ENCODE measurements at regions not wholly inside any gene's neighbourhood (a gene's known extent, or its start where the extent isn't known, plus 50 kb on each side); places are given as distances from the start of the nearest gene placed in this dataset.
"Not testable (repeated sequence)": the region's sequence is repeated elsewhere in the genome, so short reads cannot be mapped to it uniquely, and the experiment has no call there.

- ChIA-PET CTCF (interaction anchor here (0.7 kb wide), 1 partner anchor 11 kb away, joined by 3 read pairs; no protein-coding TSS in a partner anchor), POLR2A (no interaction called here)
- Histone ChIP-seq H3K4me3 (ENCODE audit: control insufficient read depth in 1 of 7, extremely low read depth in 1 of 7, insufficient read depth in 4 of 7, low read depth in 2 of 7, low read length in 6 of 7) (no peak overlapping the region), H3K27ac (ENCODE audit: insufficient read depth in 1 of 2, low read depth in 1 of 2, low read length in 2 of 2, poor library complexity in 1 of 2, severe bottlenecking in 2 of 2) (no peak overlapping the region), H3K36me3 (ENCODE audit: control insufficient read depth in 4 of 4, insufficient read depth in 4 of 4, low read length in 3 of 4) (no peaks in the 10 kb centered on the region), H3K4me1 (ENCODE audit: control extremely low read depth in 1 of 4, control insufficient read depth in 4 of 4, insufficient read depth in 4 of 4, low read length in 3 of 4) (no peaks in the 10 kb centered on the region), H3K27me3 (replicated peaks in 2 of 5; ENCODE audit: control insufficient read depth in 4 of 5, insufficient read depth in 5 of 5, low read length in 4 of 5) (no peaks in the 10 kb centered on the region), H3K9me3 (ENCODE audit: control extremely low read depth in 1 of 5, control insufficient read depth in 4 of 5, insufficient read depth in 2 of 5, low read depth in 1 of 5, low read length in 4 of 5) (no peaks in the 10 kb centered on the region)
- no peak for DNase-seq
Measured at GRCh38 chr2:194494401-194494800, 1162.6 kb upstream of the SLC39A10 start.

- ChIA-PET POLR2A (no interaction called here), CTCF (no interaction called here)
- Histone ChIP-seq H3K36me3 (ENCODE audit: control insufficient read depth in 4 of 4, insufficient read depth in 4 of 4, low read length in 3 of 4) (no peaks in the 10 kb centered on the region), H3K9me3 (ENCODE audit: control extremely low read depth in 1 of 5, control insufficient read depth in 4 of 5, insufficient read depth in 2 of 5, low read depth in 1 of 5, low read length in 4 of 5) (no peaks in the 10 kb centered on the region), H3K4me1 (ENCODE audit: control extremely low read depth in 1 of 4, control insufficient read depth in 4 of 4, insufficient read depth in 4 of 4, low read length in 3 of 4) (no peaks in the 10 kb centered on the region), H3K4me3 (ENCODE audit: control insufficient read depth in 1 of 7, extremely low read depth in 1 of 7, insufficient read depth in 4 of 7, low read depth in 2 of 7, low read length in 6 of 7) (no peak overlapping the region), H3K27me3 (replicated peaks in 2 of 5; ENCODE audit: control insufficient read depth in 4 of 5, insufficient read depth in 5 of 5, low read length in 4 of 5) (no peaks in the 10 kb centered on the region), H3K27ac (ENCODE audit: insufficient read depth in 1 of 2, low read depth in 1 of 2, low read length in 2 of 2, poor library complexity in 1 of 2, severe bottlenecking in 2 of 2) (no peak overlapping the region)
- 100% methylated on average over 1 of the region's 2 CpGs for WGBS (ENCODE audit: insufficient coverage)
- peak in 1 of 3 donors; percentile 29 for DNase-seq
Measured at GRCh38 chr2:194491409-194492115, 1165.5 kb upstream of the SLC39A10 start.

- H3K9me3 ChIP-seq (ENCODE audit: control extremely low read depth in 1 of 5, control insufficient read depth in 4 of 5, insufficient read depth in 2 of 5, low read depth in 1 of 5, low read length in 4 of 5): no peaks in the 10 kb centered on the region
- no peak overlapping the region for H3K27ac ChIP-seq (ENCODE audit: insufficient read depth in 1 of 2, low read depth in 1 of 2, low read length in 2 of 2, poor library complexity in 1 of 2, severe bottlenecking in 2 of 2)
- WGBS (ENCODE audit: insufficient coverage): 100% methylated on average over 1 of the region's 4 CpGs
- no peaks in the 10 kb centered on the region for H3K27me3 ChIP-seq (replicated peaks in 2 of 5; ENCODE audit: control insufficient read depth in 4 of 5, insufficient read depth in 5 of 5, low read length in 4 of 5)
- H3K4me3 ChIP-seq (ENCODE audit: control insufficient read depth in 1 of 7, extremely low read depth in 1 of 7, insufficient read depth in 4 of 7, low read depth in 2 of 7, low read length in 6 of 7): no peak overlapping the region
- no peaks in the 10 kb centered on the region for H3K4me1 ChIP-seq (ENCODE audit: control extremely low read depth in 1 of 4, control insufficient read depth in 4 of 4, insufficient read depth in 4 of 4, low read length in 3 of 4)
- CTCF ChIA-PET: no interaction called here
- H3K36me3 ChIP-seq (ENCODE audit: control insufficient read depth in 4 of 4, insufficient read depth in 4 of 4, low read length in 3 of 4): no peaks in the 10 kb centered on the region
- POLR2A ChIA-PET: no interaction called here
- DNase-seq: no peak
Measured at GRCh38 chr2:194486326-194486725, 1170.7 kb upstream of the SLC39A10 start.

- Histone ChIP-seq H3K9me3 (ENCODE audit: control extremely low read depth in 1 of 5, control insufficient read depth in 4 of 5, insufficient read depth in 2 of 5, low read depth in 1 of 5, low read length in 4 of 5) (no peaks in the 10 kb centered on the region), H3K4me1 (ENCODE audit: control extremely low read depth in 1 of 4, control insufficient read depth in 4 of 4, insufficient read depth in 4 of 4, low read length in 3 of 4) (no peaks in the 10 kb centered on the region), H3K36me3 (ENCODE audit: control insufficient read depth in 4 of 4, insufficient read depth in 4 of 4, low read length in 3 of 4) (no peaks in the 10 kb centered on the region), H3K27me3 (replicated peaks in 2 of 5; ENCODE audit: control insufficient read depth in 4 of 5, insufficient read depth in 5 of 5, low read length in 4 of 5) (no peaks in the 10 kb centered on the region), H3K27ac (ENCODE audit: insufficient read depth in 1 of 2, low read depth in 1 of 2, low read length in 2 of 2, poor library complexity in 1 of 2, severe bottlenecking in 2 of 2) (no peak overlapping the region), H3K4me3 (ENCODE audit: control insufficient read depth in 1 of 7, extremely low read depth in 1 of 7, insufficient read depth in 4 of 7, low read depth in 2 of 7, low read length in 6 of 7) (no peak overlapping the region)
- CTCF ChIA-PET: no interaction called here
- no CpG with 5 or more reads among the region's 1 CpG for WGBS (ENCODE audit: insufficient coverage)
- no peak for DNase-seq
- POLR2A ChIA-PET: no interaction called here
Measured at GRCh38 chr2:194483041-194483440, 1174.0 kb upstream of the SLC39A10 start.

- WGBS (ENCODE audit: insufficient coverage): no CpG with 5 or more reads among the region's 3 CpGs
- CTCF ChIA-PET: no interaction called here
Measured at GRCh38 chr2:194465641-194466040, 1191.4 kb upstream of the SLC39A10 start.

GRCh38 chr2:194464964-194465638 is 1191.9 kb upstream of the SLC39A10 start:
- no peaks in the 10 kb centered on the region for H3K27me3 ChIP-seq (replicated peaks in 2 of 5; ENCODE audit: control insufficient read depth in 4 of 5, insufficient read depth in 5 of 5, low read length in 4 of 5)
- no peaks in the 10 kb centered on the region for H3K36me3 ChIP-seq (ENCODE audit: control insufficient read depth in 4 of 4, insufficient read depth in 4 of 4, low read length in 3 of 4)
- no peaks in the 10 kb centered on the region for H3K4me1 ChIP-seq (ENCODE audit: control extremely low read depth in 1 of 4, control insufficient read depth in 4 of 4, insufficient read depth in 4 of 4, low read length in 3 of 4)
- peak in 2 of 3 donors; percentile 9 to 27 for DNase-seq
- POLR2A ChIA-PET: interaction anchor here (0.5 to 0.6 kb wide), 2 partner anchors 307 to 1581 kb away, joined by 3 to 4 read pairs; no protein-coding TSS in a partner anchor
- CTCF ChIA-PET: no interaction called here
- no peak overlapping the region for H3K27ac ChIP-seq (ENCODE audit: insufficient read depth in 1 of 2, low read depth in 1 of 2, low read length in 2 of 2, poor library complexity in 1 of 2, severe bottlenecking in 2 of 2)
- no peaks in the 10 kb centered on the region for H3K9me3 ChIP-seq (ENCODE audit: control extremely low read depth in 1 of 5, control insufficient read depth in 4 of 5, insufficient read depth in 2 of 5, low read depth in 1 of 5, low read length in 4 of 5)
- H3K4me3 ChIP-seq (ENCODE audit: control insufficient read depth in 1 of 7, extremely low read depth in 1 of 7, insufficient read depth in 4 of 7, low read depth in 2 of 7, low read length in 6 of 7): no peak overlapping the region
- WGBS (ENCODE audit: insufficient coverage): 96% methylated on average over 7 of the region's 8 CpGs

More at GRCh38 chr2:194465641-194466040, 1191.4 kb upstream of the SLC39A10 start:
- no peaks in the 10 kb centered on the region for H3K9me3 ChIP-seq (ENCODE audit: control extremely low read depth in 1 of 5, control insufficient read depth in 4 of 5, insufficient read depth in 2 of 5, low read depth in 1 of 5, low read length in 4 of 5)
- H3K36me3 ChIP-seq (ENCODE audit: control insufficient read depth in 4 of 4, insufficient read depth in 4 of 4, low read length in 3 of 4): no peaks in the 10 kb centered on the region
- no peaks in the 10 kb centered on the region for H3K4me1 ChIP-seq (ENCODE audit: control extremely low read depth in 1 of 4, control insufficient read depth in 4 of 4, insufficient read depth in 4 of 4, low read length in 3 of 4)
- H3K4me3 ChIP-seq (ENCODE audit: control insufficient read depth in 1 of 7, extremely low read depth in 1 of 7, insufficient read depth in 4 of 7, low read depth in 2 of 7, low read length in 6 of 7): no peak overlapping the region
- POLR2A ChIA-PET: interaction anchor here (0.5 to 0.6 kb wide), 2 partner anchors 307 to 1581 kb away, joined by 3 to 4 read pairs; no protein-coding TSS in a partner anchor
- DNase-seq: no peak
- H3K27me3 ChIP-seq (replicated peaks in 2 of 5; ENCODE audit: control insufficient read depth in 4 of 5, insufficient read depth in 5 of 5, low read length in 4 of 5): no peaks in the 10 kb centered on the region
- no peak overlapping the region for H3K27ac ChIP-seq (ENCODE audit: insufficient read depth in 1 of 2, low read depth in 1 of 2, low read length in 2 of 2, poor library complexity in 1 of 2, severe bottlenecking in 2 of 2)

GRCh38 chr2:194462883-194463282 is 1194.1 kb upstream of the SLC39A10 start:
- H3K27ac ChIP-seq (ENCODE audit: insufficient read depth in 1 of 2, low read depth in 1 of 2, low read length in 2 of 2, poor library complexity in 1 of 2, severe bottlenecking in 2 of 2); H3K4me1 ChIP-seq (ENCODE audit: control extremely low read depth in 1 of 4, control insufficient read depth in 4 of 4, insufficient read depth in 4 of 4, low read length in 3 of 4); H3K9me3 ChIP-seq (ENCODE audit: control extremely low read depth in 1 of 5, control insufficient read depth in 4 of 5, insufficient read depth in 2 of 5, low read depth in 1 of 5, low read length in 4 of 5); H3K27me3 ChIP-seq (replicated peaks in 2 of 5; ENCODE audit: control insufficient read depth in 4 of 5, insufficient read depth in 5 of 5, low read length in 4 of 5); H3K4me3 ChIP-seq (ENCODE audit: control insufficient read depth in 1 of 7, extremely low read depth in 1 of 7, insufficient read depth in 4 of 7, low read depth in 2 of 7, low read length in 6 of 7); POLR2A ChIA-PET; H3K36me3 ChIP-seq (ENCODE audit: control insufficient read depth in 4 of 4, insufficient read depth in 4 of 4, low read length in 3 of 4); CTCF ChIA-PET: not testable (repeated sequence)
- DNase-seq: peak in 1 of 3 donors; percentile 2
- no CpG with 5 or more reads among the region's 2 CpGs for WGBS (ENCODE audit: insufficient coverage)

Data from common myeloid progenitor, CD34-positive (primary cell).